Neural progenitor cell (in vitro differentiated cells): ENCODE measurements at regions not wholly inside any gene's neighbourhood (a gene's known extent, or its start where the extent isn't known, plus 50 kb on each side); places are given as distances from the start of the nearest gene placed in this dataset.

Experiments used
- CTCF ChIP-seq: fragments of 200-600 bp; sonication (generic); IDR thresholded peaks from 2 replicates; pipeline ENCODE4 v1.5.1; 2017; ENCODE audit warnings: antibody characterized with exemption, mild to moderate bottlenecking
- EZH2 ChIP-seq: fragments of 200-600 bp; sonication (generic); IDR thresholded peaks from 2 replicates; pipeline ENCODE4 v1.6.1; 2017; ENCODE audit warnings: antibody characterized with exemption, mild to moderate bottlenecking, moderate library complexity
- EZH2phosphoT487 ChIP-seq: fragments of 200-600 bp; sonication (generic); IDR thresholded peaks from 2 replicates; pipeline ENCODE4 v1.6.1; 2017; ENCODE audit warnings: antibody characterized with exemption

GRCh38 chr10:131495892-131496291 lies 184.4 kb upstream of the TCERG1L start:
- TF ChIP-seq CTCF (no peak), EZH2phosphoT487 (no peak), EZH2 (no peak)
